CD4-positive, alpha-beta T cell (primary cell): ENCODE measurements at regions not wholly inside any gene's neighbourhood (a gene's known extent, or its start where the extent isn't known, plus 50 kb on each side); places are given as distances from the start of the nearest gene placed in this dataset.

Experiments used
- ATAC-seq: fragments of 200-7000 bp; cut with Tn5 transposase; one replicate; pipeline ENCODE4 v1.10.0; 2022; ENCODE audit warnings: mild to moderate bottlenecking; ENCODE audit not compliant: poor library complexity
- CTCF ChIA-PET: fragments of 350-600 bp; sonication (Branson Sonifier 250); formaldehyde crosslinking; loops from one replicate; lab custom pipeline; 2021; ENCODE audit warnings: antibody characterized with exemption, inconsistent platforms; lab: Charles Lee
- POLR2A ChIA-PET: fragments of 350-600 bp; sonication (Branson Sonifier 250); formaldehyde crosslinking; loops from one replicate; lab custom pipeline; 2021; ENCODE audit warnings: antibody characterized with exemption, inconsistent platforms; lab: Charles Lee
- DNase-seq, 14 experiments: peaks; one replicate each; pipeline ENCODE4 v3.0.0-alpha.2; 2013 to 2020; ENCODE audit warnings: mixed read lengths in 2 of 14
- H3K27ac ChIP-seq, 2 donors: one replicate each; pipeline versions ENCODE4 v1.5.1 to v1.7.0; 2013; ENCODE audit warnings: low read length in 2 of 2, low read depth in 1 of 2, mild to moderate bottlenecking in 1 of 2
- H3K27me3 ChIP-seq, 2 experiments: 1 replicate in 1 of 2; 2 replicates in 1 of 2; pipeline versions ENCODE4 v1.6.1 to v1.7.0; 2013; ENCODE audit warnings: low read length in 2 of 2, control low read depth in 1 of 2, mild to moderate bottlenecking in 1 of 2, moderate library complexity in 1 of 2; ENCODE audit not compliant: insufficient read depth in 2 of 2, control insufficient read depth in 1 of 2
- H3K36me3 ChIP-seq: one replicate; pipeline ENCODE4 v1.6.1; 2013; ENCODE audit warnings: low read length, control low read depth; ENCODE audit not compliant: insufficient read depth
- H3K4me1 ChIP-seq: one replicate; pipeline ENCODE4 v1.6.1; 2013; ENCODE audit warnings: low read length, control low read depth; ENCODE audit not compliant: insufficient read depth
- H3K4me3 ChIP-seq: one replicate; pipeline ENCODE4 v1.5.1; 2013; ENCODE audit warnings: mild to moderate bottlenecking, low read length, moderate library complexity
- H3K9me3 ChIP-seq, 2 experiments: 1 replicate in 1 of 2; 2 replicates in 1 of 2; pipeline versions ENCODE4 v1.6.1 to v1.7.0; 2013; ENCODE audit warnings: low read length in 2 of 2, mild to moderate bottlenecking in 2 of 2, control low read depth in 1 of 2, moderate library complexity in 1 of 2; ENCODE audit not compliant: control insufficient read depth in 1 of 2, insufficient read depth in 1 of 2
- H3K27ac Mint-ChIP-seq: one replicate; pipeline ENCODE4 v1.8.0; 2020; ENCODE audit warnings: mixed read lengths
- H3K27me3 Mint-ChIP-seq: one replicate; pipeline ENCODE4 v1.8.0; 2021; ENCODE audit warnings: mixed read lengths
- H3K36me3 Mint-ChIP-seq: one replicate; pipeline ENCODE4 v1.8.0; 2021; ENCODE audit warnings: low read depth, mixed read lengths
- H3K4me1 Mint-ChIP-seq: one replicate; pipeline ENCODE4 v1.8.0; 2021; ENCODE audit warnings: low read depth, mixed read lengths
- H3K4me3 Mint-ChIP-seq: one replicate; pipeline ENCODE4 v1.8.0; 2020; ENCODE audit warnings: mild to moderate bottlenecking, mixed read lengths
- H3K9me3 Mint-ChIP-seq: one replicate; pipeline ENCODE4 v1.8.0; 2020; ENCODE audit warnings: mixed read lengths
- CTCF ChIP-seq: fragments of 200-600 bp; IDR thresholded peaks from one replicate; pipeline ENCODE4 v1.8.0; 2022; ENCODE audit warnings: antibody characterized with exemption, mild to moderate bottlenecking
- intact Hi-C, 2 experiments: fragments of 100-400 bp; cut with DNase I in 1 of 2; cut with micrococcal nuclease in 1 of 2; formaldehyde crosslinking; loops; one replicate each; pipeline versions ENCODE4 v1.15.1 to v1.9.0; 2023 to 2025; cut with DNase I, micrococcal nuclease

- Mint-ChIP-seq H3K4me1 (no peaks in the 10 kb centered on the region), H3K27me3 (no peaks in the 10 kb centered on the region), H3K4me3 (no peak overlapping the region), H3K27ac (no peak overlapping the region), H3K9me3 (no peaks in the 10 kb centered on the region), H3K36me3 (no peaks in the 10 kb centered on the region)
- H3K9me3 ChIP-seq = no peaks in the 10 kb centered on the region
- no peak overlapping the region for H3K27ac ChIP-seq
- no peaks in the 10 kb centered on the region for H3K4me1 ChIP-seq
- no peaks in the 10 kb centered on the region for H3K36me3 ChIP-seq
- POLR2A ChIA-PET = no interaction called here
- ATAC-seq = no peak
- no peak for DNase-seq
- no peak overlapping the region for H3K4me3 ChIP-seq
- CTCF ChIA-PET = no interaction called here
- intact Hi-C loops = no loop called here
- no peak for TF ChIP-seq CTCF
- H3K27me3 ChIP-seq = peaks cover 0 to 6% of the 10 kb centered on the region in 2 experiments
Measured at GRCh38 chr7:97470726-97471125, 261.2 kb upstream of the TAC1 start.

- no peaks in the 10 kb centered on the region for H3K4me1 Mint-ChIP-seq
- Histone ChIP-seq H3K27ac (no peak overlapping the region), H3K4me3 (no peak overlapping the region), H3K27me3 (no peaks in the 10 kb centered on the region), H3K4me1 (no peaks in the 10 kb centered on the region), H3K9me3 (no peaks in the 10 kb centered on the region), H3K36me3 (no peaks in the 10 kb centered on the region)
- H3K4me3 Mint-ChIP-seq = no peak overlapping the region
- no peaks in the 10 kb centered on the region for H3K36me3 Mint-ChIP-seq
- POLR2A ChIA-PET = no interaction called here
- no peak for TF ChIP-seq CTCF
- H3K27me3 Mint-ChIP-seq = no peaks in the 10 kb centered on the region
- CTCF ChIA-PET = no interaction called here
- no peak for DNase-seq
- intact Hi-C loops = no loop called here
- ATAC-seq = no peak
- no peaks in the 10 kb centered on the region for H3K9me3 Mint-ChIP-seq
- H3K27ac Mint-ChIP-seq = no peak overlapping the region
Measured at GRCh38 chr7:97471491-97471890, 260.4 kb upstream of the TAC1 start.

- Histone ChIP-seq H3K36me3 (no peaks in the 10 kb centered on the region), H3K27ac (no peak overlapping the region), H3K4me3 (no peak overlapping the region), H3K27me3 (no peaks in the 10 kb centered on the region), H3K4me1 (no peaks in the 10 kb centered on the region), H3K9me3 (no peaks in the 10 kb centered on the region)
- ATAC-seq = no peak
- TF ChIP-seq CTCF = no peak
- intact Hi-C loops = no loop called here
- no peak overlapping the region for H3K27ac Mint-ChIP-seq
- no peaks in the 10 kb centered on the region for H3K36me3 Mint-ChIP-seq
- DNase-seq = no peak
- no peak overlapping the region for H3K4me3 Mint-ChIP-seq
- H3K27me3 Mint-ChIP-seq = no peaks in the 10 kb centered on the region
- ChIA-PET POLR2A (no interaction called here), CTCF (no interaction called here)
- no peaks in the 10 kb centered on the region for H3K4me1 Mint-ChIP-seq
- no peaks in the 10 kb centered on the region for H3K9me3 Mint-ChIP-seq
Measured at GRCh38 chr7:97479740-97480290, 252.1 kb upstream of the TAC1 start.
